Inflammatory macrophage treated with lipopolysaccharide for 4 hours (primary cell): ENCODE measurements at regions not wholly inside any gene's neighbourhood (a gene's known extent, or its start where the extent isn't known, plus 50 kb on each side); places are given as distances from the start of the nearest gene placed in this dataset.
A peak's percentile ranks its signal among the peaks of the same experiment; 100 is the strongest.
"Not testable (repeated sequence)": the region's sequence is repeated elsewhere in the genome, so short reads cannot be mapped to it uniquely, and the experiment has no call there.

Source experiments
- DNase-seq: peaks from one replicate; pipeline ENCODE4 v3.0.0-alpha.2; 2020

GRCh38 chr7:108824840-108825580 is 255.3 kb downstream of the DNAJB9 start:
- DNase-seq = no peak

- no peak for DNase-seq
Observed at GRCh38 chr7:108825581-108825909, 255.9 kb downstream of the DNAJB9 start.

GRCh38 chr7:108836256-108836655 is 266.6 kb downstream of the DNAJB9 start:
- no peak for DNase-seq

- DNase-seq = no peak
Observed at GRCh38 chr7:108838198-108838597, 268.5 kb downstream of the DNAJB9 start.

GRCh38 chr7:108839076-108839475 is 269.4 kb downstream of the DNAJB9 start:
- DNase-seq = no peak

- DNase-seq = no peak
Observed at GRCh38 chr7:108845951-108846350, 276.3 kb downstream of the DNAJB9 start.

- DNase-seq = no peak
Observed at GRCh38 chr7:108846471-108846870, 276.8 kb downstream of the DNAJB9 start.

GRCh38 chr7:108848486-108848885 is 278.8 kb downstream of the DNAJB9 start:
- no peak for DNase-seq

GRCh38 chr7:108860615-108861014 is 290.9 kb downstream of the DNAJB9 start:
- DNase-seq = no peak

GRCh38 chr7:108861071-108861470 is 291.4 kb downstream of the DNAJB9 start:
- no peak for DNase-seq

GRCh38 chr7:108863227-108863848 is 293.7 kb downstream of the DNAJB9 start:
- DNase-seq = no peak

- DNase-seq = no peak
Observed at GRCh38 chr7:108869070-108869469, 299.4 kb downstream of the DNAJB9 start.

GRCh38 chr7:108875139-108875538 is 305.5 kb downstream of the DNAJB9 start:
- DNase-seq = no peak

- DNase-seq = no peak
Observed at GRCh38 chr7:108890862-108891261, 321.2 kb downstream of the DNAJB9 start.

- no peak for DNase-seq
Observed at GRCh38 chr7:108908456-108908855, 338.8 kb downstream of the DNAJB9 start.

- peak; percentile 3 for DNase-seq
Observed at GRCh38 chr7:108911016-108911415, 341.3 kb downstream of the DNAJB9 start.

- DNase-seq = no peak
Observed at GRCh38 chr7:108920490-108920889, 350.8 kb downstream of the DNAJB9 start.

GRCh38 chr7:108943048-108943447 is 373.4 kb downstream of the DNAJB9 start:
- DNase-seq = not testable (repeated sequence)

GRCh38 chr7:108947526-108947925 is 377.9 kb downstream of the DNAJB9 start:
- no peak for DNase-seq

- DNase-seq = no peak
Observed at GRCh38 chr7:108972004-108972403, 402.3 kb downstream of the DNAJB9 start.

GRCh38 chr7:108973075-108973474 is 403.4 kb downstream of the DNAJB9 start:
- DNase-seq = no peak

- DNase-seq = no peak
Observed at GRCh38 chr7:108974641-108975040, 405.0 kb downstream of the DNAJB9 start.

GRCh38 chr7:108985037-108985436 is 415.4 kb downstream of the DNAJB9 start:
- no peak for DNase-seq

- no peak for DNase-seq
Observed at GRCh38 chr7:108989319-108989718, 419.6 kb downstream of the DNAJB9 start.

- no peak for DNase-seq
Observed at GRCh38 chr7:108997480-108997879, 427.8 kb downstream of the DNAJB9 start.
